Upper lobe of left lung (tissue), 6 donors: ENCODE measurements at regions not wholly inside any gene's neighbourhood (a gene's known extent, or its start where the extent isn't known, plus 50 kb on each side); places are given as distances from the start of the nearest gene placed in this dataset.

Experiments used
- ATAC-seq, 2 donors: fragments of 200-7000 bp; cut with Tn5 transposase; one replicate each; pipeline ENCODE4 v1.9.1; 2022; ENCODE audit warnings: mild to moderate bottlenecking in 2 of 2, moderate library complexity in 2 of 2; ENCODE audit not compliant: low FRiP score in 2 of 2
- DNase-seq, 2 donors: peaks; one replicate each; pipeline ENCODE4 v3.0.0-alpha.2; 2019 to 2020
- H3K27ac ChIP-seq, 4 donors: fragments of 200-600 bp; sonication (generic); one replicate each; pipeline ENCODE4 v1.5.1; 2016 to 2019
- H3K27me3 ChIP-seq, 4 donors: fragments of 200-600 bp; sonication (generic); one replicate each; pipeline ENCODE4 v1.5.1; 2017 to 2019
- H3K36me3 ChIP-seq, 4 donors: fragments of 200-600 bp; sonication (generic); one replicate each; pipeline ENCODE4 v1.5.1; 2016 to 2019
- H3K4me1 ChIP-seq, 4 donors: fragments of 200-600 bp; sonication (generic); one replicate each; pipeline ENCODE4 v1.5.1; 2018 to 2019
- H3K4me3 ChIP-seq, 4 donors: fragments of 200-600 bp; sonication (generic); one replicate each; pipeline ENCODE4 v1.5.1; 2017 to 2019; ENCODE audit warnings: mild to moderate bottlenecking in 2 of 4, moderate library complexity in 1 of 4
- H3K9me3 ChIP-seq, 4 donors: fragments of 200-600 bp; sonication (generic); one replicate each; pipeline ENCODE4 v1.5.1; 2018 to 2019
- EP300 ChIP-seq, 4 donors: sonication (generic); formaldehyde crosslinking; IDR thresholded peaks; one replicate each; pipeline ENCODE4 v1.5.1; 2017; ENCODE audit warnings: antibody characterized with exemption in 4 of 4, control low read depth in 2 of 4
- POLR2A ChIP-seq, 4 donors: fragments of 450-650 bp; IDR thresholded peaks; one replicate each; pipeline ENCODE4 v1.5.1; 2016 to 2017; ENCODE audit warnings: antibody characterized with exemption in 4 of 4, mild to moderate bottlenecking in 2 of 4
- POLR2AphosphoS5 ChIP-seq, 2 donors: sonication (generic); formaldehyde crosslinking; IDR thresholded peaks; one replicate each; pipeline ENCODE4 v1.5.1; 2017; ENCODE audit warnings: antibody characterized with exemption in 2 of 2
- WGBS, 2 donors: methylation state at CpG; one replicate each; pipeline ENCODE4 v1.1.5; 2017 to 2018; 5-methylcytosine and 5-hydroxymethylcytosine counted together
- TF ChIP-seq, protein P1 (sequence below), 6 experiments: fragments of 450-650 bp in 4 of 6; fragments of 200-600 bp in 2 of 6; sonication (generic) in 2 of 6; IDR thresholded peaks; one replicate each; pipeline ENCODE4 v1.5.1; 2016 to 2019; ENCODE audit warnings: antibody characterized with exemption in 6 of 6
- donor health status: DM: no; HTN: no; CAD: no; lungs with moderate emphysema.
- donor health status: DM: no; HTN: yes; CAD: no; lungs with severe emphysema.

DNA sequence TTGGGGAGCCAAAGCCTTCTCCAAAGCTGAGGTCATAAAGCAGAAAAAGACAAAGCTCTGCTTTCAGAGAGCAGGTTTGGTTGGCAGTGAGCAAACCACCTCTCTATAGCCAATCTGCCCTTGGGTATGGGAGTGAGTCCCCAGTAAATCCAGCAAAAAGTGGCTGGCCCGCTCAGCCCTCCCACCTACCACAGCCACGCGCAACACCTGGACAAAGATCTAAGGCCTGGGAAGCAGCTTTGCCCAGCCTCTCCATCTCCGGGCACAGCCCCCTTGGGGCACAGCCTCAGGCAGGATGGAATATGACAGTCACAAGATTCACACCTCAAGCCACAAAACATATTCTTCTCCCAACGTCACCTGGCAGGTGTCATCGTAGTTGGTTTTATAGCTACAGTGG lies 211.7 kb upstream of the EEA1 start:
- no peaks in the 10 kb centered on the region for H3K27me3 ChIP-seq
- no peaks in the 10 kb centered on the region for H3K9me3 ChIP-seq

DNA sequence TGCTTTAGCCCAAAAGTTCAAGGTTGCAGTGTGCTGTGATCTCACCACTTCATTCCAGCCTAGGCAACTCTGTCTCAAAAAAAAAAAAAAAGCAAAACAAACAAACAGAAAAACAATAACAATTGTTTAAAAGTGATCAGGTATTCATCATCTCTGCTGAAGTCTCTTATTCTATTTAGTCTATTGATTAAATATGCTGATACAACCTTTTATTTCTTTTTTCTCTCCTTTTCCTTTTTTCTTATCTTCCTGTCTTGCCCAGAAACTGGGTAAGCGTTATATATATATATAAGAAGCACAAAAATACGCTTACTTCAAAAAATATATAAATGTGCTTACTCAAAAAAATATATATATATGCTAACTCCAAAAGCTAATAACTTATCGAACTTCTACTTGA lies 213.8 kb upstream of the EEA1 start:
- no peak for ATAC-seq
- DNase-seq, result no peak
- TF ChIP-seq, protein P1, sequence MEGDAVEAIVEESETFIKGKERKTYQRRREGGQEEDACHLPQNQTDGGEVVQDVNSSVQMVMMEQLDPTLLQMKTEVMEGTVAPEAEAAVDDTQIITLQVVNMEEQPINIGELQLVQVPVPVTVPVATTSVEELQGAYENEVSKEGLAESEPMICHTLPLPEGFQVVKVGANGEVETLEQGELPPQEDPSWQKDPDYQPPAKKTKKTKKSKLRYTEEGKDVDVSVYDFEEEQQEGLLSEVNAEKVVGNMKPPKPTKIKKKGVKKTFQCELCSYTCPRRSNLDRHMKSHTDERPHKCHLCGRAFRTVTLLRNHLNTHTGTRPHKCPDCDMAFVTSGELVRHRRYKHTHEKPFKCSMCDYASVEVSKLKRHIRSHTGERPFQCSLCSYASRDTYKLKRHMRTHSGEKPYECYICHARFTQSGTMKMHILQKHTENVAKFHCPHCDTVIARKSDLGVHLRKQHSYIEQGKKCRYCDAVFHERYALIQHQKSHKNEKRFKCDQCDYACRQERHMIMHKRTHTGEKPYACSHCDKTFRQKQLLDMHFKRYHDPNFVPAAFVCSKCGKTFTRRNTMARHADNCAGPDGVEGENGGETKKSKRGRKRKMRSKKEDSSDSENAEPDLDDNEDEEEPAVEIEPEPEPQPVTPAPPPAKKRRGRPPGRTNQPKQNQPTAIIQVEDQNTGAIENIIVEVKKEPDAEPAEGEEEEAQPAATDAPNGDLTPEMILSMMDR (IDR thresholded peaks at IDR 0.05), result no peak
- TF ChIP-seq POLR2A (IDR thresholded peaks at IDR 0.05) (no peak), EP300 (IDR thresholded peaks at IDR 0.05) (no peak), POLR2AphosphoS5 (IDR thresholded peaks at IDR 0.05) (no peak)
- Histone ChIP-seq H3K4me1 (peaks cover 0 to 7% (median 0%) of the 10 kb centered on the region in 4 donors), H3K27ac (no peak overlapping the region), H3K27me3 (no peaks in the 10 kb centered on the region), H3K4me3 (no peak overlapping the region), H3K36me3 (no peaks in the 10 kb centered on the region), H3K9me3 (no peaks in the 10 kb centered on the region)
- 94 to 96% methylated on average over 3 of the region's 3 CpGs for WGBS, 2 donors

More for the DNA sequence above, 211.7 kb upstream of the EEA1 start:
- no peak for DNase-seq
- Histone ChIP-seq H3K4me1 (peaks cover 2 to 14% (median 5%) of the 10 kb centered on the region in 4 donors), H3K36me3 (no peaks in the 10 kb centered on the region), H3K27ac (no peak overlapping the region), H3K4me3 (no peak overlapping the region)
- ATAC-seq, result no peak
- 97 to 98% methylated on average over 6 of the region's 6 CpGs for WGBS, 2 donors
- TF ChIP-seq, protein P1 (IDR thresholded peaks at IDR 0.05), result no peak
- TF ChIP-seq POLR2A (IDR thresholded peaks at IDR 0.05), result no peak
- no peak for TF ChIP-seq POLR2AphosphoS5 (IDR thresholded peaks at IDR 0.05)
- no peak for TF ChIP-seq EP300 (IDR thresholded peaks at IDR 0.05)

DNA sequence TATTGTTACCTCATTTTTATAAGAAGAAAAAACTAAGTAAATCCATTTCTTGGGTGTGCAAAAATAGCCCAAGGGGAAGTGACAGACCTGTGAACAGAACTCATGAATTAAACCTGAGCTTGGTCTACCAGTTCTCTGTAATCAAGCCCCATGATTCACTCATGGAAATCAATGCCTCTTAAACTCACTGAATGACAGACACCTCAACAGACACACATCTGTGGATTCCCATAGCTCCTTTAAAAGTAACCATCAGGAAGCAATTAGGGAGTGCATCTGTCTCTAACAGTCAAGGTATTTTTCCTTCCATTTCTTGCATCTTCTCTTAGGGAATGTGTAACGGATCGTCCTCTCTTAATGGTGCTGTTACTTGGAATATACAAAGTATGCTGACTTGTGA lies 215.0 kb upstream of the EEA1 start:
- WGBS, 2 donors, result 87 to 95% methylated on average over 2 of the region's 2 CpGs
- Histone ChIP-seq H3K27ac (no peak overlapping the region), H3K9me3 (no peaks in the 10 kb centered on the region), H3K4me1 (peaks cover 0 to 3% (median 0%) of the 10 kb centered on the region in 4 donors), H3K4me3 (no peak overlapping the region), H3K36me3 (no peaks in the 10 kb centered on the region), H3K27me3 (no peaks in the 10 kb centered on the region)
- no peak for DNase-seq
- ATAC-seq, result no peak
- TF ChIP-seq EP300 (IDR thresholded peaks at IDR 0.05) (no peak), POLR2A (IDR thresholded peaks at IDR 0.05) (no peak)

DNA sequence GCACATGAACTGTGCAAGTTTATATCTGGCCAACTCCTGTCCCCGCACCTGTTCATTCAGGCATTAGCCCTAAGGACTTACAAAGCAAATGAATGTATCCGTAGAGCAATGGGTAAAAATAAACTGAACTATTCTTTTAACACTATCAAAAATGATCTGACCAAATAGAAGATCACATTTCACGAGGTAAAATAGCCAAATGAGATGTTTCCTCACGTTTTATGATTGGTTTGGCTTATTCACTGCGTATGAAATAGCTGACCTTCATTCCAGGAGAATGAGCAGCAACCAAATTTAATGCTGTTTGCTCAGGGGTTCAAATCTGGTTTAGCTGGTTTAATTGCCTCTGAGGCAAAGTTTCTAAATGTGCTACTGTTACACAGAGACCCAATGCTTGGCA lies 216.0 kb upstream of the EEA1 start:
- Histone ChIP-seq H3K4me1 (no peaks in the 10 kb centered on the region), H3K27me3 (no peaks in the 10 kb centered on the region), H3K36me3 (no peaks in the 10 kb centered on the region), H3K9me3 (no peaks in the 10 kb centered on the region), H3K4me3 (no peak overlapping the region), H3K27ac (no peak overlapping the region)
- WGBS, 2 donors, result 73 to 75% methylated on average over 5 of the region's 5 CpGs
- DNase-seq, result no peak
- TF ChIP-seq POLR2A (IDR thresholded peaks at IDR 0.05), result no peak
- no peak for TF ChIP-seq EP300 (IDR thresholded peaks at IDR 0.05)
- ATAC-seq, result no peak

DNA sequence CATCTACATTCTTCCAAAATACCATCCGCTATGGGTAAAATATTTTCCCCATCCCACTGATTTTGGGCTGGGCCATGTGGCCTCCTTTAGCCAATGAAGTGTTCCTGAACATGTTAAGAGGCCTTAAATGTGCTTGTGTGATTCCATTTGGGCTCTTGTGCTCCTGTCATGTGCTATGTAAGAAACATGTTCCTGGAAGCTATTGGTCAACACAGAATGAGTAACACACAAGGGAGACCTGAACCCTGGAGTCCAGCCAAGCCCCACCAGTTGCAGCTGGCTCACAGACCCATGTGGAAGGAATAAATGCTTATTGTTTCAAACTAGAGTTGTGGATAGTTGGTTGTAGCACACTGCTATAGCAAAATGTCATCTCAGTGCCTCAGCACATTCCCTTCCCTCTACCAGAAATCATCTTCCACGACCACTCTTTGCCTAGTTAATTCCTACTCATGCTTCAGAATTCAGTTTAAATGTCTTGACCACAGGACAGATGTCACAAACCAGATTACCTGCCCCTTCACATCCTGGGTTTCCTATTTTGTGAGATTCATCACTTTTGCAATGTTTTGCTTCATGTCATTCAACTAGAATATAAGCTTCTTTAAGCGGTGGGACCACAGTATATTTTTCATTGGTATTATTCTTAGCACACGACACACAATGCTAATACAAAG lies 217.3 kb upstream of the EEA1 start:
- ATAC-seq, result no peak
- 87% methylated on average over 4 of the region's 4 CpGs for WGBS, 2 donors

More for the DNA sequence above, 217.3 kb upstream of the EEA1 start:
- H3K27ac ChIP-seq, result no peak overlapping the region
- DNase-seq, result no peak
- H3K4me1 ChIP-seq, result no peaks in the 10 kb centered on the region
- no peak overlapping the region for H3K4me3 ChIP-seq
- no peak for TF ChIP-seq POLR2A (IDR thresholded peaks at IDR 0.05)
- TF ChIP-seq, protein P1 (IDR thresholded peaks at IDR 0.05), result no peak
- TF ChIP-seq POLR2AphosphoS5 (IDR thresholded peaks at IDR 0.05), result no peak
- TF ChIP-seq EP300 (IDR thresholded peaks at IDR 0.05), result no peak
- no peaks in the 10 kb centered on the region for H3K36me3 ChIP-seq
- H3K27me3 ChIP-seq, result no peaks in the 10 kb centered on the region
- H3K9me3 ChIP-seq, result no peaks in the 10 kb centered on the region
